ENCODE measurements at regions not wholly inside any gene's neighbourhood (a gene's known extent, or its start where the extent isn't known, plus 50 kb on each side); places are given as distances from the start of the nearest gene placed in this dataset.

- no peak for TF ChIP-seq CTCF (IDR thresholded peaks at IDR 0.05; ENCODE audit: low read depth, low read length, poor library complexity, severe bottlenecking)
- no peak for TF ChIP-seq EZH2phosphoT487 (IDR thresholded peaks at IDR 0.05; ENCODE audit: borderline replicate concordance, low read length)
These were observed 123.5 kb upstream of the KITLG start for GRCh38 chr12:88703790-88704189.

Measured in DOHH2 (cell line).